Ovary (tissue), 7 donors: ENCODE measurements at regions not wholly inside any gene's neighbourhood (a gene's known extent, or its start where the extent isn't known, plus 50 kb on each side); places are given as distances from the start of the nearest gene placed in this dataset.

Experiments
- DNase-seq, 5 donors: peaks; one replicate each; pipeline ENCODE4 v3.0.0-alpha.2; 2019 to 2020
- H3K27ac ChIP-seq, 2 donors: fragments of 200-600 bp; one replicate each; pipeline versions ENCODE4 v1.5.1 to v1.8.0; 2019 to 2022
- H3K27me3 ChIP-seq: fragments of 200-600 bp; one replicate; pipeline ENCODE4 v1.8.0; 2022
- H3K36me3 ChIP-seq: fragments of 200-600 bp; sonication (generic); one replicate; pipeline ENCODE4 v1.5.1; 2019
- H3K4me1 ChIP-seq: one replicate; pipeline ENCODE4 v1.8.1; 2013; ENCODE audit warnings: mild to moderate bottlenecking, moderate library complexity; ENCODE audit not compliant: insufficient read depth
- H3K4me3 ChIP-seq: fragments of 200-600 bp; sonication (generic); one replicate; pipeline ENCODE4 v1.5.1; 2017
- H3K9me3 ChIP-seq, 2 donors: fragments of 200-600 bp in 1 of 2; sonication (generic) in 1 of 2; one replicate each; pipeline versions ENCODE4 v1.5.1 to v1.8.1; 2013 to 2019; ENCODE audit warnings: mild to moderate bottlenecking in 1 of 2, moderate library complexity in 1 of 2
- EP300 ChIP-seq: sonication (generic); formaldehyde crosslinking; IDR thresholded peaks from one replicate; pipeline ENCODE4 v1.6.1; 2017; ENCODE audit warnings: antibody characterized with exemption
- POLR2A ChIP-seq: fragments of 450-650 bp; IDR thresholded peaks from one replicate; pipeline ENCODE4 v1.6.1; 2017; ENCODE audit warnings: antibody characterized with exemption, mild to moderate bottlenecking, moderate library complexity
- WGBS, 3 donors: extraction: QIAGEN DNeasy Blood & Tissue Kit in 1 of 3; methylation state at CpG; one replicate each; pipeline versions ENCODE4 v1.1.5 to v1.1.7; 2013 to 2017; 5-methylcytosine and 5-hydroxymethylcytosine counted together
- intact Hi-C, 4 donors: fragments of 100-400 bp; cut with DNase I; formaldehyde crosslinking; loops; one replicate each; pipeline versions ENCODE4 v1.11.0 to v1.15.1; 2022 to 2023
- TF ChIP-seq, protein P1 (sequence below), 3 donors: fragments of 450-650 bp in 2 of 3; fragments of 200-600 bp in 1 of 3; IDR thresholded peaks; one replicate each; pipeline versions ENCODE4 v1.5.1 to v1.8.0; 2016 to 2022; ENCODE audit warnings: antibody characterized with exemption in 3 of 3, mild to moderate bottlenecking in 1 of 3
- donor health status: DM: no; HTN: no; CAD: no; lungs with moderate emphysema.
- donor health status: DM: no; HTN: no; CAD: no.
- donor health status: Bipolar disorder and iron deficiency.
- donor health status: DM: no; HTN: no; CAD: no.
- donor health status: DM: yes; HTN: yes; CAD: no.

- Histone ChIP-seq H3K4me3 (no peak overlapping the region), H3K4me1 (peaks cover 21% of the 10 kb centered on the region), H3K27me3 (no peaks in the 10 kb centered on the region), H3K27ac (peak overlapping the region; percentile 59 to 83), H3K36me3 (no peaks in the 10 kb centered on the region), H3K9me3 (no peaks in the 10 kb centered on the region)
- WGBS, 3 donors: 70 to 73% (median 71%) methylated on average over 14 of the region's 14 CpGs
- TF ChIP-seq POLR2A (no peak), EP300 (no peak)
- TF ChIP-seq, protein P1, sequence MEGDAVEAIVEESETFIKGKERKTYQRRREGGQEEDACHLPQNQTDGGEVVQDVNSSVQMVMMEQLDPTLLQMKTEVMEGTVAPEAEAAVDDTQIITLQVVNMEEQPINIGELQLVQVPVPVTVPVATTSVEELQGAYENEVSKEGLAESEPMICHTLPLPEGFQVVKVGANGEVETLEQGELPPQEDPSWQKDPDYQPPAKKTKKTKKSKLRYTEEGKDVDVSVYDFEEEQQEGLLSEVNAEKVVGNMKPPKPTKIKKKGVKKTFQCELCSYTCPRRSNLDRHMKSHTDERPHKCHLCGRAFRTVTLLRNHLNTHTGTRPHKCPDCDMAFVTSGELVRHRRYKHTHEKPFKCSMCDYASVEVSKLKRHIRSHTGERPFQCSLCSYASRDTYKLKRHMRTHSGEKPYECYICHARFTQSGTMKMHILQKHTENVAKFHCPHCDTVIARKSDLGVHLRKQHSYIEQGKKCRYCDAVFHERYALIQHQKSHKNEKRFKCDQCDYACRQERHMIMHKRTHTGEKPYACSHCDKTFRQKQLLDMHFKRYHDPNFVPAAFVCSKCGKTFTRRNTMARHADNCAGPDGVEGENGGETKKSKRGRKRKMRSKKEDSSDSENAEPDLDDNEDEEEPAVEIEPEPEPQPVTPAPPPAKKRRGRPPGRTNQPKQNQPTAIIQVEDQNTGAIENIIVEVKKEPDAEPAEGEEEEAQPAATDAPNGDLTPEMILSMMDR (IDR thresholded peaks at IDR 0.05): no peak
- peak; percentile 43 to 73 (median 55) for DNase-seq
- intact Hi-C loops: loop anchor here in 1 of 4 donors (1.0 kb wide), 1 partner anchor 136 kb away; no protein-coding TSS in a partner anchor
Measured at GRCh38 chr12:131402781-131403396, 308.0 kb upstream of the SFSWAP start.

GRCh38 chr12:131403676-131404075, 307.2 kb upstream of the SFSWAP start:
- WGBS, 3 donors: 91 to 94% (median 92%) methylated on average over 6 of the region's 6 CpGs
- intact Hi-C loops: no loop called here
- Histone ChIP-seq H3K4me3 (no peak overlapping the region), H3K27me3 (no peaks in the 10 kb centered on the region), H3K4me1 (peaks cover 21% of the 10 kb centered on the region), H3K9me3 (no peaks in the 10 kb centered on the region), H3K27ac (no peak overlapping the region), H3K36me3 (no peaks in the 10 kb centered on the region)
- peak in 1 of 5 donors; percentile 7 for DNase-seq
- TF ChIP-seq EP300 (no peak), POLR2A (no peak)
- TF ChIP-seq, protein P1 (IDR thresholded peaks at IDR 0.05): no peak

DNA sequence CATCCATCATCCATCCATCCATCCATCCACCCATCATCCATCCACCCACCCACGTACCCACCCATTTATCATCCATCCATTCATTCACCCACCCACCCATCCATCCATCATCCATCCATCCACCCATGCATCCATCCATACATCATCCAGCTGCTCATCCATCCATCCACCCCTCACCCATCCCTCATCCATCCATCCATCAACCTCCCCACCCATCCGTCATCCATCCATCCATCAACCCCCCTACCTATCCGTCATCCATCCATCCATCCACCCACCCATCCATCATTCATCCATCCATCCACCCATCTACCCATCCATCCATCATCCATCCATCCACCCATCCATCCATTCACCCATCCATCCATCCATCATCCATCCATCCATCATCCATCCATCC, 306.2 kb upstream of the SFSWAP start:
- WGBS, 3 donors: 86 to 95% (median 94%) methylated on average over 3 of the region's 3 CpGs
- intact Hi-C loops: no loop called here
- Histone ChIP-seq H3K27ac (no peak overlapping the region), H3K9me3 (no peaks in the 10 kb centered on the region), H3K4me1 (peaks cover 21% of the 10 kb centered on the region), H3K27me3 (no peaks in the 10 kb centered on the region), H3K4me3 (no peak overlapping the region), H3K36me3 (no peaks in the 10 kb centered on the region)
- TF ChIP-seq POLR2A: no peak
- no peak for TF ChIP-seq EP300
- TF ChIP-seq, protein P1 (IDR thresholded peaks at IDR 0.05): no peak
- DNase-seq: no peak

- intact Hi-C loops: no loop called here
- WGBS, 3 donors: 30 to 44% (median 36%) methylated on average over 15 of the region's 15 CpGs
- DNase-seq: peak in 3 of 5 donors; percentile 36 to 74 (median 48)
- TF ChIP-seq, protein P1 (IDR thresholded peaks at IDR 0.05): no peak
- TF ChIP-seq POLR2A: no peak
- TF ChIP-seq EP300: no peak
- H3K4me1 ChIP-seq: peaks cover 19% of the 10 kb centered on the region
- H3K9me3 ChIP-seq: no peaks in the 10 kb centered on the region
- H3K27ac ChIP-seq: no peak overlapping the region
- no peak overlapping the region for H3K4me3 ChIP-seq
- H3K36me3 ChIP-seq: no peaks in the 10 kb centered on the region
- no peaks in the 10 kb centered on the region for H3K27me3 ChIP-seq
Measured at GRCh38 chr12:131407221-131408035, 303.5 kb upstream of the SFSWAP start.
